GM12878 (cell line): ENCODE measurements at regions not wholly inside any gene's neighbourhood (a gene's known extent, or its start where the extent isn't known, plus 50 kb on each side); places are given as distances from the start of the nearest gene placed in this dataset.

ENCODE experiments used
- ATAC-seq: fragments of 200-7000 bp; cut with Tn5 transposase; 3 replicates; pipeline ENCODE4 v1.9.1; 2020; ENCODE audit warnings: mild to moderate bottlenecking, moderate library complexity
- BruUV-seq: library from RNA; stranded (reverse); fragments of 400-500 nt; replicated peaks from 2 replicates; lab custom pipeline; 2021; lab: Mats Ljungman, UMichigan
- CTCF ChIA-PET: fragments of 300-600 bp; sonication (Branson Sonifier 250); formaldehyde crosslinking; extraction: SDS; loops from one replicate; lab custom pipeline; 2021; ENCODE audit warnings: inconsistent platforms; lab: Yijun Ruan, JAX
- POLR2A ChIA-PET: fragments of 350-600 bp; formaldehyde crosslinking; extraction: SDS; loops from one replicate; lab custom pipeline; 2021; ENCODE audit warnings: inconsistent platforms; lab: Charles Lee
- RAD21 ChIA-PET: fragments of 300-600 bp; sonication (Branson Sonifier 250); formaldehyde crosslinking; loops from one replicate; lab custom pipeline; 2023; ENCODE audit warnings: antibody characterized with exemption; ENCODE audit not compliant: unreplicated experiment; lab: Charles Lee
- SMC1A ChIA-PET: fragments of 300-600 bp; sonication (Branson Sonifier 250); formaldehyde crosslinking; loops from one replicate; lab custom pipeline; 2023; ENCODE audit not compliant: unreplicated experiment, uncharacterized antibody; lab: Charles Lee
- DNase-seq: peaks from one replicate; pipeline ENCODE4 v3.0.0-alpha.2; 2011; ENCODE audit warnings: low read depth, low spot score
- FAIRE-seq: peaks from 3 replicates; lab custom pipeline; 2011; peaks lifted over from hg19 to GRCh38; lab: Jason Lieb, UNC
- H2AFZ ChIP-seq: 2 replicates; pipeline ENCODE4 v1.6.0; 2011; ENCODE audit warnings: low read depth, low read length, control low read depth; ENCODE audit not compliant: control insufficient read depth
- H3K27ac ChIP-seq: 2 replicates; pipeline ENCODE4 v1.5.1; 2011; ENCODE audit warnings: control low read depth; ENCODE audit not compliant: control insufficient read depth, insufficient read depth
- H3K27me3 ChIP-seq, 2 experiments: replicated peaks in 1 of 2; 2 replicates each; pipeline versions ENCODE4 v1.6.0 to v1.6.1; 2011; ENCODE audit warnings: low read length in 1 of 2; ENCODE audit not compliant: control insufficient read depth in 2 of 2, insufficient read depth in 2 of 2
- H3K36me3 ChIP-seq, 2 experiments: 2 replicates each; pipeline ENCODE4 v1.5.1; 2011; ENCODE audit warnings: low read length in 1 of 2; ENCODE audit not compliant: control insufficient read depth in 2 of 2, insufficient read depth in 2 of 2
- H3K4me1 ChIP-seq: 2 replicates; pipeline ENCODE4 v1.6.1; 2011; ENCODE audit warnings: mild to moderate bottlenecking, low read length, moderate library complexity, mixed read lengths; ENCODE audit not compliant: control insufficient read depth, insufficient read depth
- H3K4me2 ChIP-seq: 2 replicates; pipeline ENCODE4 v1.6.0; 2011; ENCODE audit warnings: control low read depth; ENCODE audit not compliant: control insufficient read depth, insufficient read depth
- H3K4me3 ChIP-seq: fragments of 200-600 bp; sonication (generic); 2 replicates; pipeline ENCODE4 v1.5.1; 2016
- H3K79me2 ChIP-seq: 2 replicates; pipeline ENCODE4 v1.6.0; 2011; ENCODE audit warnings: low read length; ENCODE audit not compliant: control insufficient read depth, insufficient read depth
- H3K9ac ChIP-seq: 2 replicates; pipeline ENCODE4 v1.8.0; 2011; ENCODE audit warnings: low read length, control low read depth, mixed read lengths; ENCODE audit not compliant: control insufficient read depth, insufficient read depth
- H3K9me3 ChIP-seq: replicated peaks from 3 replicates; pipeline ENCODE4 v1.5.1; 2011; ENCODE audit warnings: mild to moderate bottlenecking, low read length; ENCODE audit not compliant: control insufficient read depth, insufficient read depth
- H4K20me1 ChIP-seq: 2 replicates; pipeline ENCODE4 v1.6.0; 2011; ENCODE audit not compliant: control insufficient read depth, insufficient read depth
- ZBTB4 ChIP-seq: fragments of 450-650 bp; formaldehyde crosslinking; IDR thresholded peaks from 2 replicates; pipeline ENCODE4 v1.4.0; 2022; ENCODE audit warnings: mild to moderate bottlenecking, moderate library complexity
- ZNF592 ChIP-seq: fragments of 450-650 bp; IDR thresholded peaks from 2 replicates; pipeline ENCODE4 v1.6.1; 2017; ENCODE audit warnings: mild to moderate bottlenecking, moderate library complexity
- WGBS: methylation state at CpG from one replicate; pipeline ENCODE4 v1.1.6; 2016; ENCODE audit warnings: low lambda C conversion rate; ENCODE audit not compliant: insufficient replicate concordance, insufficient coverage; ENCODE audit errors: missing lambda C conversion rate; 5-methylcytosine and 5-hydroxymethylcytosine counted together
- in situ Hi-C: fragments of 300-500 bp; cut with MboI; formaldehyde crosslinking; loops from 9 replicates; pipeline ENCODE4 v1.14.3; 2018; ENCODE audit warnings: mixed read lengths
- intact Hi-C: fragments of 100-400 bp; cut with micrococcal nuclease; formaldehyde crosslinking; loops from one replicate; pipeline ENCODE4 v1.14.2; 2022; ENCODE audit not compliant: unreplicated experiment

GRCh38 chr10:47159361-47160260, 140.4 kb upstream of the GDF10 start:
- no peaks in the 10 kb centered on the region for H3K36me3 ChIP-seq
- DNase-seq (no peak), FAIRE-seq (no peak), ATAC-seq (no peak)
- no peaks in the 10 kb centered on the region for H3K79me2 ChIP-seq
- TF ChIP-seq ZBTB4: no peak
- no peak for TF ChIP-seq ZNF592
- no peak overlapping the region for H3K27ac ChIP-seq
- BruUV-seq: no TSS peak
- SMC1A ChIA-PET: no interaction called here
- no peak overlapping the region for H3K4me2 ChIP-seq
- 18% methylated on average over 7 of the region's 7 CpGs for WGBS
- H3K9me3 ChIP-seq: peaks cover 3% of the 10 kb centered on the region; the same call in 2 of the 3 replicates
- H2AFZ ChIP-seq: no peak overlapping the region
- no peaks in the 10 kb centered on the region for H3K4me1 ChIP-seq
- RAD21 ChIA-PET: no interaction called here
- no peak overlapping the region for H3K9ac ChIP-seq
- H4K20me1 ChIP-seq: no peaks in the 10 kb centered on the region
- POLR2A ChIA-PET: no interaction called here
- H3K27me3 ChIP-seq: peaks cover 0 to 3% of the 10 kb centered on the region in 2 experiments; a peak in 1 of 4 replicates
- intact Hi-C loops (no loop called here), in situ Hi-C loops (no loop called here)
- no peak overlapping the region for H3K4me3 ChIP-seq
- CTCF ChIA-PET: no interaction called here
